Posterior vena cava (tissue), 2 donors: ENCODE measurements at regions not wholly inside any gene's neighbourhood (a gene's known extent, or its start where the extent isn't known, plus 50 kb on each side); places are given as distances from the start of the nearest gene placed in this dataset.
"Not testable (repeated sequence)": the region's sequence is repeated elsewhere in the genome, so short reads cannot be mapped to it uniquely, and the experiment has no call there.

Source experiments
- DNase-seq: peaks from one replicate; pipeline ENCODE4 v3.0.0-alpha.2; 2020; ENCODE audit warnings: low spot score
- intact Hi-C, 2 donors: fragments of 100-400 bp; cut with DNase I; formaldehyde crosslinking; loops; one replicate each; pipeline versions ENCODE4 v1.14.1 to v1.14.2; 2022 to 2023
- donor health status: DM: yes; HTN: yes; CAD: no.
- donor health status: DM: yes; HTN: yes; CAD: no.

GRCh38 chrX:147468600-147468999, 443.1 kb upstream of the FMR1 start:
- no peak for DNase-seq
- intact Hi-C loops = no loop called here

GRCh38 chrX:147476008-147476407, 435.7 kb upstream of the FMR1 start:
- intact Hi-C loops = no loop called here
- no peak for DNase-seq

DNA sequence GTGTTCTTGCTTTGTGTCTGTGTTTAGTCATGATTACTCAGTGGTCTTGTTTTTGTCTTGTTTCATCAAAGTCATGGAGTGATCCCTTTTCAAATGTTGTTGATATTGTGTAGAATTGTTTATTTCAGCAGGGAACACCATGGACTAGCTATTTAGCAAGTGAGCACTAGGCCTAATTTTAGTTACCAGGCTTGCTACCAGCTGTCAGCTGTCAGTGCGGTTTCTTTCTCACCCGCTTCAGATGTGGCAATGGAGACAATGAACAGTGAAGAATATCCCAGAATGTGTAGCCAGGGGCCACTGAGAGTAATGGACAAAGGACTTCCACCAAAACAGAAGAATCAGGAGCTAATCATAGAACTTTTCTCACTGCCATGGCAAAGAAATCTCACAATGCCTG, 432.8 kb upstream of the FMR1 start:
- no peak for DNase-seq
- intact Hi-C loops = no loop called here

- DNase-seq = peak; percentile 76
- intact Hi-C loops = loop anchor here in 1 of 2 donors (5.0 kb wide), 1 partner anchor 122 kb away; no protein-coding TSS in a partner anchor
Measured at GRCh38 chrX:147485207-147485606, 426.5 kb upstream of the FMR1 start.

DNA sequence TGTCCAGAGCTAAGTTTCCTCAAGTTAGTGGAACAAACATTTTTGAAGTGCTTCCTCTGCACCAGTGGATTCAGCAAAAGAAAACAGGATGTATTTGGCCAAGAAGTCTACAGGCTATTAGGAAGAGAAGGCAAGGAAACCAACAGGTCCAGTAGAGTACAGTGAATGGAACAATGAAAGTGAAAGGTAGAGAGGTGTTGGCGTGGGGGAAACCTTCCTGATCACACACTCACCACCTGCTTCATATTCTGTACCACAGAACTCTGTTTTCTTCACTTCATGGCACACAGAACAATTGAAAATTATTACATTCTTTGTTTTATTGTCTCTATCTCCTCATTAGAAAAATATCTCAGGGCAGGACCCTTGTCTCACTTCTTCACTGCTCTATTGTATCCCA, 417.4 kb upstream of the FMR1 start:
- DNase-seq = no peak
- intact Hi-C loops = no loop called here

DNA sequence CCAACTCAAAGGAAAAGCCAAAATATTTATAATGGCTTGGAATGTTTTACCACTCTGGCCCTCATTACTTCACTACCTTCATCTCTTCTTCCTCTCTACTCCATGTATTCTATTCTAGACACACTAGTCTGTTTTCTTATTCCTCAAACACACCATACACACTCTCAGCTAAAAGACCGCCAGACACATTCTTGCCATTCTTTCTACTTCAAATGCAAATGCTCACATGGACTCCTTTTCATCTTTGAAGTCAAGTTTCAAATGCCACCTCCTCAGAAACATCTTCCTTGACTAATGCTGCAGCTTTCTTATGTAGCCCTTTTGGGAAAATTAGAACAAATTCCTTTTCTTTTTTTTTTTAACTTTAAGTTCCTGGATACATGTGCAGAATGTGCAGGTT, 412.9 kb upstream of the FMR1 start:
- intact Hi-C loops = no loop called here

DNA sequence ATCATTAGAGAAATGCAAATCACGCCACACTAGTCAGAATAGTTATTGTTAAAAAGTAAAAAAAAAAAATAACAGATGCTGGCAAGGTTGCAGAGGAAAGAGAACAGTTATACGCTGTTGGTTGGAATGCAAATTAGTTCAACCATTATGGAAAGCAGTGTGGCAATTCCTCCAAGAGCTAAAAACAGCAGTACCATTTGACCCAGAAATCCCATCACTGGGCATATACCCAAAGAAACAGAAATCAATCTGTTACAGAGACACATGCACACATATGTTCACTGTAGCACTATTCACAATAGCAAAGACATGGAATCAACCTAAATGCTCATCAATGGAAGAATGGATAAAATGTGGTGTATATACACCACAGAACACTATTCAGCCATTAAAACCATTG, 388.7 kb upstream of the FMR1 start:
- intact Hi-C loops = no loop called here
- no peak for DNase-seq

More for the DNA sequence above, 412.9 kb upstream of the FMR1 start:
- no peak for DNase-seq

GRCh38 chrX:147533426-147533825, 378.3 kb upstream of the FMR1 start:
- intact Hi-C loops = no loop called here
- DNase-seq = no peak

DNA sequence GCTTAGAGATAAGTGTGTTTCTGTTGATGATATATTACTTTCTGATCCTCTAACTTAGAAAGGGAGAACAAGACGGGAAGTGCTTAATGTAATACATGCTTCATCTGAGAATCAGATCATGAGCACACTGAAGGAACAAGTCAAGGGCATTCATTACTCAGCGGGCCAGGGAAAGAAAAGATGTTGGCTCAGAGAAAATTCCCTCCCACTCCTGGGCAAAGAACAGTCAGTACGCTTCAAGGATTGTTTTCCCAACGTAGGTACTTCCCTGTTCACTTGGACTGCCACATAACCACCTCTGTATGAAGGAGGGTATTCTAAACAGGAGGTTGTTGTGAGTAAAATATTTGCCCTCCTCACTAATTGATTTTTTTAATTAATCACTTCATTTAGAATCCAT, 374.5 kb upstream of the FMR1 start:
- no peak for DNase-seq
- intact Hi-C loops = no loop called here

- DNase-seq, intact Hi-C loops: not testable (repeated sequence)
Measured at GRCh38 chrX:147548023-147548422, 363.7 kb upstream of the FMR1 start.

DNA sequence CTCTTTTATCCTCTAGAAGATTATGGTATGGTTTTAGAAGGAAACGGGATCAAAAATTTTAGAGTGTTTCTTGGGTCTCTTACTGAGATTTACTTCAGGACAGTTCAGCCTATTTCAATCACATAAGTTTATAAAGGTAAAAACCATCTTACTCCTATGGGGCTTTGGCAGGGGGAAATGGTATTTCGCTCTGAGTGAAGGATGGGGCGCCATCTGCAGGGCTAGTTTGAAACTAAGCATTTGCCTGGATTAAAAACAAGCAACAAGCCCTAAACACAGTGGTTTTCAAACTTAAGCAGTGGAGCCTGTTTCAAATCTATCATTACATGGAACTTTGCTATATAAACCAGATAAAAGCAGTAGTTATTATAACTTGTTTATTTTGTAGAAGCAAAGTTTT, 361.5 kb upstream of the FMR1 start:
- DNase-seq = no peak
- intact Hi-C loops = no loop called here

DNA sequence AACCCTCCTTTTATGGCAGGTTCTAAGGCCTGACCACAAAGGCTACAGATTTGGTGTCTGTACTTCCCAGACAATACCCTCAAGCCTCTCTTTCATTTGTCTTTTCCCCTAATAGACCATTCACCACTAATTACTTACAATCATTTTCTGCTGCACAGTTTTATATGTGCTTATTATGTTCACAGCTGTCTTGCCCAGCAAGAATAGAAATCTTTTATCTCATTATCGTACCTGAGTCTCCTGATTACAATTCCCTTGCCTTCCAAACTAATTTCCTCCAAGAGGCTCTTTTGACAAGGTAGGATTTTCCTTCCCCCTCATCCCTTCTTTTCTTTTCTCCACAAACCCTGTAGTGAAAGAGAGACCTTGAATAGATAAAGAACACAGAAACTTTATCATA, 352.5 kb upstream of the FMR1 start:
- intact Hi-C loops = no loop called here
- DNase-seq = no peak

- intact Hi-C loops = no loop called here
- no peak for DNase-seq
Measured at GRCh38 chrX:147565237-147565636, 346.5 kb upstream of the FMR1 start.

- intact Hi-C loops = no loop called here
- no peak for DNase-seq
Measured at GRCh38 chrX:147570483-147570882, 341.2 kb upstream of the FMR1 start.

GRCh38 chrX:147573266-147573665, 338.5 kb upstream of the FMR1 start:
- DNase-seq = no peak
- intact Hi-C loops = no loop called here

GRCh38 chrX:147602176-147602696, 309.5 kb upstream of the FMR1 start:
- intact Hi-C loops = no loop called here
- no peak for DNase-seq

DNA sequence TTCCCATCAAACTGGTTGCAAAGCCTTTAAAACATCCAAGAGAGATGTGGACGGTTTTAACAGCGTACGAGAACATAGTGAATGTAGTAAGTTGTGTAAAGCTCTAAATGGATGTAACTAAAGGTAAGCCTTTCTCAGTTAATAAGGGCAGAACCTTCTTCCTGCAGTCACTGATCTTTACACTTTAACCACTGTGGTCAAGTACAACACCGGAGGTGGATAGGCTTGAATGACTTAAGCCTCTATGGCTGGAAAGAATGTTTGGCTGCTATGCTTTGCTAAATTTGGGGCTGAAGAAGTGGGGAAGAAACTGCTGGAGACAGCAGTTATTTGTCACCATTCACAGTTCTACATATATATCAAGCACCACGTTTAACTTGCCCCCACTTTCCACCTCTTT, 285.1 kb upstream of the FMR1 start:
- intact Hi-C loops = no loop called here

GRCh38 chrX:147635186-147635585, 276.5 kb upstream of the FMR1 start:
- intact Hi-C loops = loop anchor here in 1 of 2 donors (2.0 kb wide), 1 partner anchor 42 kb away; no protein-coding TSS in a partner anchor
- no peak for DNase-seq

More for the DNA sequence above, 285.1 kb upstream of the FMR1 start:
- DNase-seq = no peak

GRCh38 chrX:147637190-147637589, 274.5 kb upstream of the FMR1 start:
- intact Hi-C loops = no loop called here
- DNase-seq = no peak

GRCh38 chrX:147646949-147647723, 264.6 kb upstream of the FMR1 start:
- DNase-seq = no peak
- intact Hi-C loops = no loop called here

DNA sequence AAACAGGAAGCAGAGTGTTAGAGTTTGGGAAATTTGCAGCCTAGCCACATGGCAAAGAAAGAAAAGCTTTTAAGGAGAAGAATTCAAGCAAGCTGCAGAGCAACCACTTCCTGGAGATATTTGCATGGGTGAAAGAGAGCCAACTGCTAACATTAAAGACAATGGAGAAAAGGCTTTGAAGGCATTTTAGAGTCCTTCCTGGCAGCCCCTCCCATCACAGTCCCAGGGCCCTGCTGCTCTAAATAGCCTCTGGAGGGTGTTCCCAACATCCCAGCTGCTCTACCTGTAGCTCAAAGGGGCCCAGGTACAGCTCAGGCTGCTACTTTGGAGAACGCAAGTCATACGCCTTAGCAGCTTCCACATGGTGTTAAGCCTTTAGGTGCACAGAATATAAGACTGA, 235.9 kb upstream of the FMR1 start:
- DNase-seq = no peak
- intact Hi-C loops = loop anchor here in 1 of 2 donors (2.0 kb wide), 1 partner anchor 41 kb away; no protein-coding TSS in a partner anchor
